Heart left ventricle (tissue), 13 donors: ENCODE measurements at regions not wholly inside any gene's neighbourhood (a gene's known extent, or its start where the extent isn't known, plus 50 kb on each side); places are given as distances from the start of the nearest gene placed in this dataset.

ENCODE experiments used
- CTCF ChIP-seq, 12 donors: fragments of 200-600 bp; sonication (generic) in 4 of 12; IDR thresholded peaks; one replicate each; pipeline versions ENCODE4 v1.5.0 to v1.8.0; 2018 to 2022; ENCODE audit warnings: antibody characterized with exemption in 12 of 12, mild to moderate bottlenecking in 5 of 12
- POLR2A ChIP-seq, 2 donors: fragments of 450-650 bp; IDR thresholded peaks; one replicate each; pipeline ENCODE4 v1.6.1; 2017; ENCODE audit warnings: antibody characterized with exemption in 2 of 2, mild to moderate bottlenecking in 2 of 2, moderate library complexity in 2 of 2
- donor health status: ischemic (EF 13 %, LVEDD 7.1; RV severe dilation, severe dysfunction).
- donor health status: DM: no; HTN: yes; CAD: no.
- donor health status: DM: no; HTN: no; CAD: no.
- donor health status: ischemic (EF 25% LVEDD 6.9; RV normal size, moderate dysfunction).
- donor health status: ischemic (EF 25% LVEDD 5.7; RV mildly dilated, moderate dysfunction).
- donor health status: ischemic (EF 35%, LVEDD 5.7; RV mildly dilated, moderate dysfunction).
- donor health status: nonischemic (EF 11% LVEDD 7.7; RV severe dilation, severe dysfunction).
- donor health status: DM: yes; HTN: yes; CAD: no.
- donor health status: PGD.
- donor health status: ischemic (EF 29% LVEDD 5.4; RV normal size, mild dysfunction).
- donor health status: nonischemic (EF 23%, LVEDD 6.1; RV moderate dilation, normal function).

- TF ChIP-seq CTCF (IDR thresholded peaks at IDR 0.05) (no peak), POLR2A (IDR thresholded peaks at IDR 0.05) (no peak)
Observed at GRCh38 chr12:3348055-3348454, 142.9 kb upstream of the PRMT8 start.
